HCT116 (cell line): ENCODE measurements at regions not wholly inside any gene's neighbourhood (a gene's known extent, or its start where the extent isn't known, plus 50 kb on each side); places are given as distances from the start of the nearest gene placed in this dataset.

Source experiments
- ATAC-seq: fragments of 200-7000 bp; cut with Tn5 transposase; 2 replicates; pipeline ENCODE4 v1.9.1; 2020; ENCODE audit warnings: mild to moderate bottlenecking, moderate library complexity
- BruUV-seq: library from RNA; stranded (reverse); fragments of 400-500 nt; replicated peaks from 2 replicates; lab custom pipeline; 2021; lab: Mats Ljungman, UMichigan
- CTCF ChIA-PET: fragments of 300-600 bp; sonication (Branson Sonifier 250); formaldehyde crosslinking; loops from one replicate; lab custom pipeline; 2021; ENCODE audit warnings: antibody characterized with exemption; lab: Charles Lee
- POLR2A ChIA-PET: fragments of 300-600, 350-600 bp; sonication (Branson Sonifier 250); formaldehyde crosslinking; loops from one replicate; lab custom pipeline; 2021; ENCODE audit warnings: antibody characterized with exemption; lab: Charles Lee
- RAD21 ChIA-PET, 2 experiments: fragments of 300-600 bp; sonication (Branson Sonifier 250); formaldehyde crosslinking; loops; one replicate each; lab custom pipeline; 2023; ENCODE audit warnings: low total read pairs in 2 of 2; ENCODE audit not compliant: uncharacterized antibody in 2 of 2, unreplicated experiment in 2 of 2, low non-redundant PET in 1 of 2; lab: Charles Lee
- DNase-seq: peaks from one replicate; pipeline ENCODE4 v3.0.0-alpha.2; 2010; ENCODE audit warnings: low read depth, low spot score
- H2AFZ ChIP-seq: fragments of 200-600 bp; shearing (Covaris generic), sonication (generic); 2 replicates; pipeline ENCODE4 v1.6.1; 2017; ENCODE audit warnings: low read depth, mixed run types, mixed read lengths, antibody characterized with exemption, low read length; ENCODE audit not compliant: poor library complexity, severe bottlenecking
- H3K27ac ChIP-seq: 2 replicates; pipeline ENCODE4 v1.5.1; 2012; ENCODE audit warnings: low read depth, low read length
- H3K27me3 ChIP-seq: fragments of 200-600 bp; sonication (generic); 2 replicates; pipeline ENCODE4 v1.6.1; 2016; ENCODE audit warnings: mixed run types, low read length, mixed read lengths; ENCODE audit not compliant: insufficient read depth
- H3K36me3 ChIP-seq, 2 experiments: fragments of 200-500 bp in 1 of 2; fragments of 200-600 bp in 1 of 2; sonication (Bioruptor generic) in 1 of 2; sonication (generic) in 1 of 2; 2 replicates each; pipeline versions ENCODE4 v1.5.1 to v1.6.1; 2014 to 2016; ENCODE audit warnings: low read length in 2 of 2, inconsistent platforms in 1 of 2, mixed read lengths in 1 of 2, mixed run types in 1 of 2; ENCODE audit not compliant: insufficient read depth in 2 of 2, control insufficient read depth in 1 of 2
- H3K4me1 ChIP-seq, 2 experiments: fragments of 200-600 bp in 1 of 2; sonication (generic) in 1 of 2; 2 replicates each; pipeline versions ENCODE4 v1.5.1 to v1.6.1; 2012 to 2017; ENCODE audit warnings: low read length in 2 of 2, inconsistent platforms in 1 of 2, mild to moderate bottlenecking in 1 of 2, mixed read lengths in 1 of 2, mixed run types in 1 of 2, moderate library complexity in 1 of 2; ENCODE audit not compliant: insufficient read depth in 2 of 2, control insufficient read depth in 1 of 2
- H3K4me2 ChIP-seq: fragments of 200-600 bp; sonication (generic); 2 replicates; pipeline ENCODE4 v1.6.1; 2017; ENCODE audit warnings: mixed run types, low read length, mixed read lengths
- H3K4me3 ChIP-seq, 2 experiments: fragments of 200-600 bp in 1 of 2; sonication (generic) in 1 of 2; replicated peaks in 1 of 2; 2 replicates each; pipeline ENCODE4 v1.5.1; 2011 to 2016; ENCODE audit warnings: low read length in 2 of 2, control low read depth in 1 of 2, low read depth in 1 of 2, mild to moderate bottlenecking in 1 of 2, mixed read lengths in 1 of 2, mixed run types in 1 of 2
- H3K79me2 ChIP-seq: fragments of 200-600 bp; sonication (generic); 2 replicates; pipeline ENCODE4 v1.6.1; 2017; ENCODE audit warnings: mild to moderate bottlenecking, mixed run types, low read length, moderate library complexity, mixed read lengths; ENCODE audit not compliant: insufficient read depth
- H3K9ac ChIP-seq: fragments of 200-600 bp; sonication (generic); 2 replicates; pipeline ENCODE4 v1.6.1; 2016; ENCODE audit warnings: low read length, mixed read lengths
- H3K9me2 ChIP-seq: fragments of 200-600 bp; sonication (generic), shearing (Covaris generic); 2 replicates; pipeline ENCODE4 v1.6.1; 2017; ENCODE audit warnings: mixed run types, mild to moderate bottlenecking, moderate library complexity; ENCODE audit not compliant: insufficient read depth
- H3K9me3 ChIP-seq, 2 experiments: fragments of 200-500 bp in 1 of 2; fragments of 200-600 bp in 1 of 2; sonication (Bioruptor generic) in 1 of 2; sonication (generic) in 1 of 2; 2 replicates each; pipeline ENCODE4 v1.6.1; 2014 to 2017; ENCODE audit warnings: low read length in 2 of 2, mixed read lengths in 2 of 2, inconsistent platforms in 1 of 2, low read depth in 1 of 2, mild to moderate bottlenecking in 1 of 2, mixed run types in 1 of 2, moderate library complexity in 1 of 2; ENCODE audit not compliant: control insufficient read depth in 1 of 2, insufficient read depth in 1 of 2
- H4K20me1 ChIP-seq: fragments of 200-600 bp; sonication (generic), shearing (Covaris generic); 2 replicates; pipeline ENCODE4 v1.6.1; 2017; ENCODE audit warnings: mixed run types, mild to moderate bottlenecking, moderate library complexity; ENCODE audit not compliant: insufficient read depth
- CTCF ChIP-seq, 3 experiments: fragments of 200-600 bp in 1 of 3; sonication (generic) in 1 of 3; IDR thresholded peaks in 2 of 3; conservative IDR thresholded peaks in 1 of 3; 2 replicates each; pipeline ENCODE4 v1.5.1; 2012 to 2017; ENCODE audit warnings: low read depth in 2 of 3, low read length in 2 of 3, antibody characterized with exemption in 1 of 3, borderline replicate concordance in 1 of 3, control low read depth in 1 of 3, mild to moderate bottlenecking in 1 of 3, mixed read lengths in 1 of 3, mixed run types in 1 of 3, moderate library complexity in 1 of 3; ENCODE audit not compliant: insufficient read depth in 1 of 3
- EGR1 ChIP-seq: IDR thresholded peaks from 2 replicates; pipeline ENCODE4 v1.6.1; 2012; ENCODE audit warnings: low read depth
- ELF1 ChIP-seq: IDR thresholded peaks from 2 replicates; pipeline ENCODE4 v1.6.1; 2012; ENCODE audit warnings: low read depth, borderline replicate concordance
- EZH2phosphoT487 ChIP-seq: fragments of 200-600 bp; IDR thresholded peaks from 2 replicates; pipeline ENCODE4 v1.6.1; 2018; ENCODE audit warnings: antibody characterized with exemption, borderline replicate concordance
- JUND ChIP-seq: IDR thresholded peaks from 2 replicates; pipeline ENCODE4 v1.6.1; 2012
- POLR2AphosphoS5 ChIP-seq: IDR thresholded peaks from 2 replicates; pipeline ENCODE4 v1.6.1; 2011; ENCODE audit warnings: mild to moderate bottlenecking, low read depth, low read length, moderate library complexity
- REST ChIP-seq: IDR thresholded peaks from 2 replicates; pipeline ENCODE4 v1.6.1; 2012; ENCODE audit warnings: low read depth
- SP1 ChIP-seq: IDR thresholded peaks from 2 replicates; pipeline ENCODE4 v1.6.1; 2012; ENCODE audit warnings: low read depth
- YY1 ChIP-seq: IDR thresholded peaks from 2 replicates; pipeline ENCODE4 v1.6.1; 2011; ENCODE audit warnings: low read length, low read depth, moderate library complexity, mild to moderate bottlenecking; ENCODE audit not compliant: insufficient replicate concordance; ENCODE audit errors: extremely low read depth
- ZBTB33 ChIP-seq: IDR thresholded peaks from 2 replicates; pipeline ENCODE4 v1.6.1; 2011; ENCODE audit warnings: mild to moderate bottlenecking, low read length, moderate library complexity; ENCODE audit not compliant: insufficient replicate concordance; ENCODE audit errors: extremely low read depth
- intact Hi-C: fragments of 100-400 bp; cut with micrococcal nuclease; formaldehyde crosslinking; loops from 2 replicates; pipeline ENCODE4 v1.10.0; 2022

- DNase-seq: no peak
- Histone ChIP-seq H3K27ac (no peak overlapping the region), H2AFZ (no peak overlapping the region), H3K9me2 (no peaks in the 10 kb centered on the region), H3K79me2 (no peaks in the 10 kb centered on the region), H3K4me2 (no peak overlapping the region), H3K9me3 (no peaks in the 10 kb centered on the region), H3K36me3 (no peaks in the 10 kb centered on the region), H3K9ac (no peak overlapping the region), H3K4me3 (no peak overlapping the region), H3K27me3 (peaks cover 2% of the 10 kb centered on the region; the same call in 1 of the 2 replicates), H3K4me1 (peaks cover 0 to 8% of the 10 kb centered on the region in 2 experiments; a peak in 1 of 4 replicates), H4K20me1 (no peaks in the 10 kb centered on the region)
- CTCF ChIA-PET: no interaction called here
- POLR2A ChIA-PET: no interaction called here
- intact Hi-C loops: no loop called here
- TF ChIP-seq POLR2AphosphoS5: no peak
- no peak for TF ChIP-seq EGR1
- TF ChIP-seq EZH2phosphoT487: no peak
- no peak for ATAC-seq
- RAD21 ChIA-PET: no interaction called here
- no TSS peak for BruUV-seq
These were observed 62.6 kb upstream of the IGF1 start for GRCh38 chr12:102542816-102543440.

- H3K4me2 ChIP-seq: no peak overlapping the region
- ChIA-PET CTCF (no interaction called here), POLR2A (no interaction called here), RAD21 (no interaction called here)
- H3K27me3 ChIP-seq: peaks cover 2% of the 10 kb centered on the region; the same call in 1 of the 2 replicates
- peaks cover 0 to 8% of the 10 kb centered on the region in 2 experiments; a peak in 1 of 4 replicates for H3K4me1 ChIP-seq
- BruUV-seq: no TSS peak
- no peak overlapping the region for H3K9ac ChIP-seq
- H3K9me2 ChIP-seq: no peaks in the 10 kb centered on the region
- H3K4me3 ChIP-seq: no peak overlapping the region
- H3K79me2 ChIP-seq: no peaks in the 10 kb centered on the region
- no peaks in the 10 kb centered on the region for H4K20me1 ChIP-seq
- no peak overlapping the region for H2AFZ ChIP-seq
- DNase-seq (no peak), ATAC-seq (no peak)
- intact Hi-C loops: no loop called here
- no peak overlapping the region for H3K27ac ChIP-seq
- no peaks in the 10 kb centered on the region for H3K36me3 ChIP-seq
- no peaks in the 10 kb centered on the region for H3K9me3 ChIP-seq
- TF ChIP-seq ZBTB33 (no peak), CTCF (IDR thresholded peaks at IDR 0.05 in 2 of 3, conservative IDR thresholded peaks at IDR 0.05 in 1 of 3; ENCODE audit: borderline replicate concordance in 1 of 3, insufficient read depth in 1 of 3, low read depth in 2 of 3, low read length in 2 of 3) (no peak), YY1 (no peak), EGR1 (no peak), ELF1 (no peak), REST (no peak), EZH2phosphoT487 (no peak), JUND (no peak), SP1 (no peak)
These were observed 60.5 kb upstream of the IGF1 start for GRCh38 chr12:102540815-102541385.
